ENCODE measurements at regions not wholly inside any gene's neighbourhood (a gene's known extent, or its start where the extent isn't known, plus 50 kb on each side); places are given as distances from the start of the nearest gene placed in this dataset.

GRCh38 chr4:126547352-126547751 lies 1085.4 kb upstream of the INTU start:
- no peak for DNase-seq
- Histone ChIP-seq H3K27ac (no peak overlapping the region), H3K36me3 (ENCODE audit: low read depth) (no peaks in the 10 kb centered on the region), H3K4me1 (ENCODE audit: insufficient read depth) (no peaks in the 10 kb centered on the region), H3K4me3 (no peak overlapping the region), H3K9me2 (ENCODE audit: insufficient read depth) (no peaks in the 10 kb centered on the region), H3K27me3 (replicated peaks; ENCODE audit: insufficient read depth) (no peaks in the 10 kb centered on the region), H4K20me1 (ENCODE audit: insufficient read depth) (no peaks in the 10 kb centered on the region), H3K9me3 (ENCODE audit: low read depth) (no peaks in the 10 kb centered on the region), H3K4me2 (ENCODE audit: unreplicated experiment) (no peak overlapping the region), H3K9ac (no peak overlapping the region), H3F3A (ENCODE audit: insufficient read depth) (no peaks in the 10 kb centered on the region), H3K79me2 (ENCODE audit: insufficient read depth) (no peaks in the 10 kb centered on the region), H2AFZ (no peak overlapping the region)
- TF ChIP-seq EZH2 (IDR thresholded peaks at IDR 0.05; ENCODE audit: insufficient read depth, poor library complexity, severe bottlenecking) = no peak
- TF ChIP-seq EZH2phosphoT487 (IDR thresholded peaks at IDR 0.05; ENCODE audit: insufficient read depth, low read depth) = no peak
- in situ Hi-C loops (cut with MboI) = no loop called here

DNA sequence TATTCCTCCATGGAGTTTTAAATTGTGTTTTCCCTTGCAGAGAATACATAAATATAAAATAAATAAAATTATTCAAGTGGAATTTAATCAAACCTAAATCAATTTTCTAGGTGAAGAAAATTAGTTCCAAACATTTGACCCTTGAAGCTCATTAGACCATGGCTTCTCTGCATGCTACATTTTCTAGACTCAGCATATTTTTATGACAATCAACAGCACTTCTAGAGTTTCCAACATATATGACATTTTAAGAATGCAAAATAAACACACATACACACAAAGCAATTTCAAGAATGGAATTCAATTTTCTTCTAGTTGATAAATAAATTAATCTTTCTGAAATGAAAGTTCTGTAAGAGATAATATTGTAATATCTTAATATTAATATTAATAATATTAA lies 1083.9 kb upstream of the INTU start:
- Histone ChIP-seq H3K36me3 (ENCODE audit: low read depth) (no peaks in the 10 kb centered on the region), H2AFZ (no peak overlapping the region), H3K9me2 (ENCODE audit: insufficient read depth) (no peaks in the 10 kb centered on the region), H3K4me1 (ENCODE audit: insufficient read depth) (no peaks in the 10 kb centered on the region), H3F3A (ENCODE audit: insufficient read depth) (no peaks in the 10 kb centered on the region), H3K27ac (no peak overlapping the region), H3K9ac (no peak overlapping the region), H3K27me3 (replicated peaks; ENCODE audit: insufficient read depth) (no peaks in the 10 kb centered on the region), H4K20me1 (ENCODE audit: insufficient read depth) (no peaks in the 10 kb centered on the region), H3K9me3 (ENCODE audit: low read depth) (no peaks in the 10 kb centered on the region), H3K4me2 (ENCODE audit: unreplicated experiment) (no peak overlapping the region), H3K79me2 (ENCODE audit: insufficient read depth) (no peaks in the 10 kb centered on the region), H3K4me3 (no peak overlapping the region)
- TF ChIP-seq EZH2 (IDR thresholded peaks at IDR 0.05; ENCODE audit: insufficient read depth, poor library complexity, severe bottlenecking) (no peak), EZH2phosphoT487 (IDR thresholded peaks at IDR 0.05; ENCODE audit: insufficient read depth, low read depth) (no peak)
- no peak for DNase-seq
- in situ Hi-C loops (cut with MboI) = no loop called here

DNA sequence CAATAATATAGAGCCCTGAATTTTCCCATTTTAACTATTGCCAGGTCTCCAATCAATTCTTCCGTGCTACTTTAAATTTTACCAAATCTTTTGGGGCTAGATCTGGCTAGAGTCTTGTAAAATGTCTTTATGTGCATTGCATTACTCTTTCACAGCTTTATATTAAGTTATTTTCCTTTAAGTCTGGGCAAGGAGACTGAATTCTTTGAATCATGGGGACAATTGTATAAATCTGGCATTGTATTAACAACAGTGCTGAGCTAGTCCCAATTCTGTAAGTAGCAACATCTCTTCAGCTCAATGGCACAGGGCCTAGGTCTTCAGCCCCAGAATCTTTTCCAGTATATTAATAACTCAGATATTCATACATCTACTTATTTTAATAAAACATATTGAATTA lies 1080.4 kb upstream of the INTU start:
- no peaks in the 10 kb centered on the region for H4K20me1 ChIP-seq (ENCODE audit: insufficient read depth)
- no peak overlapping the region for H3K9ac ChIP-seq
- no peaks in the 10 kb centered on the region for H3K9me3 ChIP-seq (ENCODE audit: low read depth)
- H3K4me1 ChIP-seq (ENCODE audit: insufficient read depth) = no peaks in the 10 kb centered on the region
- H3K27ac ChIP-seq = no peak overlapping the region
- no peak overlapping the region for H2AFZ ChIP-seq
- no peaks in the 10 kb centered on the region for H3F3A ChIP-seq (ENCODE audit: insufficient read depth)
- H3K36me3 ChIP-seq (ENCODE audit: low read depth) = no peaks in the 10 kb centered on the region
- H3K79me2 ChIP-seq (ENCODE audit: insufficient read depth) = no peaks in the 10 kb centered on the region
- DNase-seq = no peak
- no peaks in the 10 kb centered on the region for H3K9me2 ChIP-seq (ENCODE audit: insufficient read depth)
- in situ Hi-C loops (cut with MboI) = no loop called here
- H3K4me3 ChIP-seq = no peak overlapping the region
- TF ChIP-seq EZH2phosphoT487 (IDR thresholded peaks at IDR 0.05; ENCODE audit: insufficient read depth, low read depth) = no peak
- no peak for TF ChIP-seq EZH2 (IDR thresholded peaks at IDR 0.05; ENCODE audit: insufficient read depth, poor library complexity, severe bottlenecking)
- H3K27me3 ChIP-seq (replicated peaks; ENCODE audit: insufficient read depth) = no peaks in the 10 kb centered on the region
- no peak overlapping the region for H3K4me2 ChIP-seq (ENCODE audit: unreplicated experiment)
- whole genome bisulfite sequencing, 2 experiments (ENCODE audit: low coverage in 1 of 2, low lambda C conversion rate in 2 of 2, missing lambda C conversion rate in 2 of 2) = 87 to 89% methylated on average over 1 of the region's 1 CpG

DNA sequence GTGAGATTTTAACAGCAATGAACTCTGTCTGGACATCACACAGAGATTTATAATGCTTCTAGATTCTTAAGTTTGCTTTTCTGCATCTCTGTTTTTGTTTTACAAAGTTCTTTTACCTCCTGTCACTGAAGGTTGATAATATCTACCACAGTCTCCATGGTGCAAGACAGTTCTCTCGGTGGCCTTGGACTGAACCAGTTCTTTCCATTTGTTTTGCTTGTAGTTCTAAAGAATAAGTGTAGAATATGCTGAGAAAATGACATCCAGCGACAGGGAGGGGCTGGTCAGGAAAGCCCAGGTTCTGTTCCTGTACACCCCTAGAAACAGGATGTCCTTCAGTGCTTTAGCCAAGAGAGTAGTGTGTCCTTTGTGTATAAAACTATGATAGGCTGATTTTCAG lies 1079.5 kb upstream of the INTU start:
- in situ Hi-C loops (cut with MboI) = no loop called here
- H3K9me2 ChIP-seq (ENCODE audit: insufficient read depth) = no peaks in the 10 kb centered on the region
- no peak for TF ChIP-seq EZH2phosphoT487 (IDR thresholded peaks at IDR 0.05; ENCODE audit: insufficient read depth, low read depth)
- whole genome bisulfite sequencing, 2 experiments (ENCODE audit: low coverage in 1 of 2, low lambda C conversion rate in 2 of 2, missing lambda C conversion rate in 2 of 2) = 89 to 93% methylated on average over 2 of the region's 2 CpGs
- H4K20me1 ChIP-seq (ENCODE audit: insufficient read depth) = no peaks in the 10 kb centered on the region
- H3K4me1 ChIP-seq (ENCODE audit: insufficient read depth) = no peaks in the 10 kb centered on the region
- no peak overlapping the region for H3K27ac ChIP-seq
- no peak overlapping the region for H2AFZ ChIP-seq
- H3K79me2 ChIP-seq (ENCODE audit: insufficient read depth) = no peaks in the 10 kb centered on the region
- no peaks in the 10 kb centered on the region for H3K27me3 ChIP-seq (replicated peaks; ENCODE audit: insufficient read depth)
- H3K9me3 ChIP-seq (ENCODE audit: low read depth) = no peaks in the 10 kb centered on the region
- no peak overlapping the region for H3K9ac ChIP-seq
- H3K4me3 ChIP-seq = no peak overlapping the region
- no peak for DNase-seq
- no peaks in the 10 kb centered on the region for H3K36me3 ChIP-seq (ENCODE audit: low read depth)
- H3F3A ChIP-seq (ENCODE audit: insufficient read depth) = no peaks in the 10 kb centered on the region
- no peak overlapping the region for H3K4me2 ChIP-seq (ENCODE audit: unreplicated experiment)

DNA sequence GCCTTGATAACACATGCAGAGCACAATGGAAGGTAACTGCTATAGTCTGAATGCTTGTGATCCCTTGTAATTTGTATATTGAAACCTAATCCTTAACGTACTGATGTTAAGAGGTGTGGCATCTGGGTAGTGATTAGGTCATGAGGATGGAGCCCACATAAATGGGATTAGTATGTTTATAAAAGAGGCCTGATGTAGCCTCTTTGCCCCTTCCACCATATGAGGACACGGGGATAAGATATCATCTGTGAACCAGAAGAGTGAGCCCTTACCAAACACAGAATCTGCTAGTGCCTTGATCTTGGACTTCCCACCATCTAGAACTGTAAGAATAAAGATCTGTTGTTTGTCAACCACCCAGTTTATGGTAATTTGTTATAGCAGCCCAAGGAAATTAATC lies 1074.2 kb upstream of the INTU start:
- no peak overlapping the region for H2AFZ ChIP-seq
- TF ChIP-seq EZH2 (IDR thresholded peaks at IDR 0.05; ENCODE audit: insufficient read depth, poor library complexity, severe bottlenecking) = no peak
- no peak for TF ChIP-seq EZH2phosphoT487 (IDR thresholded peaks at IDR 0.05; ENCODE audit: insufficient read depth, low read depth)
- H3K4me3 ChIP-seq = no peak overlapping the region

More for the DNA sequence above, 1074.2 kb upstream of the INTU start:
- 48 to 60% methylated on average over 2 of the region's 2 CpGs for WGBS, 2 experiments (ENCODE audit: low coverage in 1 of 2, low lambda C conversion rate in 2 of 2, missing lambda C conversion rate in 2 of 2)
- in situ Hi-C loops (cut with MboI) = no loop called here
- H3K4me2 ChIP-seq (ENCODE audit: unreplicated experiment) = no peak overlapping the region
- H3K4me1 ChIP-seq (ENCODE audit: insufficient read depth) = no peaks in the 10 kb centered on the region
- no peak overlapping the region for H3K9ac ChIP-seq
- H3K36me3 ChIP-seq (ENCODE audit: low read depth) = no peaks in the 10 kb centered on the region
- H3F3A ChIP-seq (ENCODE audit: insufficient read depth) = no peaks in the 10 kb centered on the region
- H3K9me2 ChIP-seq (ENCODE audit: insufficient read depth) = no peaks in the 10 kb centered on the region
- DNase-seq = no peak
- H3K27me3 ChIP-seq (replicated peaks; ENCODE audit: insufficient read depth) = no peaks in the 10 kb centered on the region
- no peak overlapping the region for H3K27ac ChIP-seq
- no peaks in the 10 kb centered on the region for H3K79me2 ChIP-seq (ENCODE audit: insufficient read depth)
- no peaks in the 10 kb centered on the region for H4K20me1 ChIP-seq (ENCODE audit: insufficient read depth)
- H3K9me3 ChIP-seq (ENCODE audit: low read depth) = no peaks in the 10 kb centered on the region

Data from GM23248 (cell line).